Common myeloid progenitor, CD34-positive (primary cell): ENCODE measurements at regions not wholly inside any gene's neighbourhood (a gene's known extent, or its start where the extent isn't known, plus 50 kb on each side); places are given as distances from the start of the nearest gene placed in this dataset.

Experiments
- CTCF ChIA-PET: fragments of 350-600 bp; sonication (Branson Sonifier 250); formaldehyde crosslinking; loops from one replicate; lab custom pipeline; 2021; ENCODE audit warnings: antibody characterized with exemption; lab: Charles Lee
- POLR2A ChIA-PET: fragments of 350-600 bp; sonication (Branson Sonifier 250); formaldehyde crosslinking; loops from one replicate; lab custom pipeline; 2021; ENCODE audit warnings: antibody characterized with exemption; lab: Charles Lee
- DNase-seq, 3 donors: peaks; one replicate each; pipeline versions ENCODE4 v3.0.0 to v3.0.0-alpha.2; 2013
- H3K27ac ChIP-seq, 2 experiments: 1 replicate in 1 of 2; 2 replicates in 1 of 2; pipeline ENCODE4 v1.7.0; 2013; ENCODE audit warnings: inconsistent platforms in 2 of 2, low read length in 2 of 2, mild to moderate bottlenecking in 2 of 2, low read depth in 1 of 2, moderate library complexity in 1 of 2; ENCODE audit not compliant: severe bottlenecking in 2 of 2, insufficient read depth in 1 of 2, poor library complexity in 1 of 2
- H3K27me3 ChIP-seq, 5 experiments: replicated peaks in 2 of 5; 1 replicate in 3 of 5; 2 replicates in 2 of 5; pipeline versions ENCODE4 v1.6.1 to v1.7.0; 2013; ENCODE audit warnings: low read length in 4 of 5, mild to moderate bottlenecking in 2 of 5, moderate library complexity in 2 of 5, inconsistent platforms in 1 of 5; ENCODE audit not compliant: insufficient read depth in 5 of 5, control insufficient read depth in 4 of 5
- H3K36me3 ChIP-seq, 4 experiments: 1 replicate in 2 of 4; 2 replicates in 2 of 4; pipeline versions ENCODE4 v1.6.1 to v1.7.0; 2013; ENCODE audit warnings: low read length in 3 of 4, control low read depth in 1 of 4, mild to moderate bottlenecking in 1 of 4; ENCODE audit not compliant: control insufficient read depth in 4 of 4, insufficient read depth in 4 of 4
- H3K4me1 ChIP-seq, 4 experiments: 1 replicate in 3 of 4; 2 replicates in 1 of 4; pipeline versions ENCODE4 v1.6.1 to v1.7.1; 2013; ENCODE audit warnings: low read length in 3 of 4, mild to moderate bottlenecking in 3 of 4, control low read depth in 1 of 4, inconsistent platforms in 1 of 4, moderate library complexity in 1 of 4; ENCODE audit not compliant: control insufficient read depth in 4 of 4, insufficient read depth in 4 of 4; ENCODE audit errors: control extremely low read depth in 1 of 4
- H3K4me3 ChIP-seq, 7 experiments: 1 replicate in 4 of 7; 2 replicates in 3 of 7; pipeline versions ENCODE4 v1.5.1 to v1.7.0; 2013; ENCODE audit warnings: mild to moderate bottlenecking in 7 of 7, low read length in 6 of 7, moderate library complexity in 6 of 7, inconsistent platforms in 2 of 7, low read depth in 2 of 7, control low read depth in 1 of 7; ENCODE audit not compliant: insufficient read depth in 4 of 7, control insufficient read depth in 1 of 7; ENCODE audit errors: extremely low read depth in 1 of 7
- H3K9me3 ChIP-seq, 5 experiments: 1 replicate in 4 of 5; 2 replicates in 1 of 5; pipeline versions ENCODE4 v1.6.1 to v1.7.1; 2013; ENCODE audit warnings: low read length in 4 of 5, mild to moderate bottlenecking in 2 of 5, inconsistent platforms in 1 of 5, low read depth in 1 of 5, moderate library complexity in 1 of 5; ENCODE audit not compliant: control insufficient read depth in 4 of 5, insufficient read depth in 2 of 5; ENCODE audit errors: control extremely low read depth in 1 of 5
- WGBS: methylation state at CpG from one replicate; pipeline ENCODE4 v1.1.5; 2013; ENCODE audit not compliant: insufficient coverage; 5-methylcytosine and 5-hydroxymethylcytosine counted together

DNA sequence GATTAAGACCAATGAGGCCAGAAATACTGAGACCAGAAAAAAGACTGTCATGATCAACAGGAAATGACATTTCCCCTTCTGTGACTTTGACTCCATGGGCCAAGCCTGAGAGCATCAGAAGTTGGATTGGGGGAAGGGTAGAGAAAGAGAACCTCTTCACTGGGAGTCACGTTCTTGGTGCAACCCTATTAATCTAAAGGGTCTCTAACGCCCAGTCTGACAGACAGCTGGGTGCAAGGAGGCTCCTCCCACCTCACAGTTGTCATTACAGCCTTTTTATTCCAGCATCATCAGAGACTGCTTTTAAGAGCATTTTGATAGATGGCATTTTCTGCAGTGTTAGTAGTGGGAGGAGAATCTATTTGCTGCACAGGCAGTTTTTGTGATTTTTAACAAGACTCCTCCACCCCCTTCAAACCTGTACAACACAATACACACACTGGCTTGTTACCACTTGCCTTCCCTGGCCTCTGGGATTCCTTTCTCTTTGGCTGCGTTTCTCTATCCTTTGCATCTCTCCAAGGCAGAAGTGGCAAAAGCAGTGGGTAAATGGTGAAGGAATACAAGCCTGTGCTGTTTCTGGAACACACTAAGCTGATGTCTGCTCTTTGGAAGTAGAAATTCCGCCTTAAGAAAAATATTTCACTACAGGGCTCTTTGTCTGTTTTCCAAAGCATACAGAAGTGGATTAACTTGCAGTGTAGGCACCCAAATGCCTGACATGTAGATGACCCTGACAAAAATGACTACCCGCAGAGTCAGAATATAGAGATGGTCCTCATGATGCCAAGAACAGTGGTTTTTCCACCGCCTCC, 310.4 kb upstream of the ZNF608 start:
- DNase-seq: peak in 2 of 3 donors; percentile 5 to 8
- Histone ChIP-seq H3K27ac (no peak overlapping the region), H3K27me3 (no peaks in the 10 kb centered on the region), H3K9me3 (peaks cover 0 to 2% (median 0%) of the 10 kb centered on the region in 5 experiments), H3K4me1 (peaks cover 0 to 11% (median 1%) of the 10 kb centered on the region in 4 experiments), H3K36me3 (no peaks in the 10 kb centered on the region), H3K4me3 (no peak overlapping the region)
- ChIA-PET POLR2A (no interaction called here), CTCF (no interaction called here)
- 80% methylated on average over 3 of the region's 6 CpGs for WGBS

DNA sequence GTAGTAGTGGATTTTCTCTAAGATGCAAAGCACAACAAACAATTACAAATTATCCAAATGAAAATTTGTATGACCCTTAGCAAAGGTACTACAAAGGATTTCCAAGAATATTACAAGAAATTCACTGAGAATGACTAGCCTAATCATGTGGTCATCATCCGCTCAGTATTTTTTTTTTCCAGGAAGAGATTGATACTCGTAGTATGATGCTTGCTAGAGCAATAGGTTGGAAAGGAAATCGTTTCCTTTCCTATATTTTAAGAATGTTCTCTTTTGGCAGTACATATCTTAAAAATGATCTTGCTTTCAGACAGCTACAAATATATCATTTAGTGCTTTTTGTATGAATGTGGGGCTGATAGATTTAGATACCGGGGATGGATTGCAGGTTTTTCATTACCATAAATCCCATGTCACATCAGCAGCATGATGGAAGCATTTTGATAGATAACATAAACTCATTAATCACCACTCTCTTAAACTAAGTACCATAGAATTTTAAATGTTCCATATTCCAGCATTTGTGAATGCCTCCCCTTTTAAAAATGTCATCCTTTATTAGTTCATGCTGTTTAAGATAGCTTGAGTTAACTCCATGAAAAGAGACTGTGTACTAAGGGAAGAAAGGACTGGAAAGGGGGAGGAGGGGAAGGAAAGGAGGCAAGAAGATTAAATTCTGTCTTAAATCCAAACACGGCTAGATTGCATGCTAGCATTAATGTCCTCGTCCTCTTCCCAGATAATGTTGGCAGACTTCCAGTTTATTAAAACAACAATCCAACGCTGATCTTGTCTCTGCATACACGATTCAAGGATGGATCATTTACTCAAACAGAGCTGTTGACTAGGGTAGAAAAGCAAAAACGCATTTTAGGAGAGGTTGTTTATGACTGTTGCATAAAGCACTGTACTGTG, 311.7 kb upstream of the ZNF608 start:
- Histone ChIP-seq H3K27me3 (no peaks in the 10 kb centered on the region), H3K4me3 (no peak overlapping the region), H3K36me3 (no peaks in the 10 kb centered on the region), H3K9me3 (peaks cover 0 to 2% (median 0%) of the 10 kb centered on the region in 5 experiments), H3K27ac (no peak overlapping the region), H3K4me1 (peaks cover 0 to 11% (median 1%) of the 10 kb centered on the region in 4 experiments)
- WGBS: 100% methylated on average over 5 of the region's 9 CpGs
- CTCF ChIA-PET: no interaction called here
- no peak for DNase-seq
- POLR2A ChIA-PET: no interaction called here

DNA sequence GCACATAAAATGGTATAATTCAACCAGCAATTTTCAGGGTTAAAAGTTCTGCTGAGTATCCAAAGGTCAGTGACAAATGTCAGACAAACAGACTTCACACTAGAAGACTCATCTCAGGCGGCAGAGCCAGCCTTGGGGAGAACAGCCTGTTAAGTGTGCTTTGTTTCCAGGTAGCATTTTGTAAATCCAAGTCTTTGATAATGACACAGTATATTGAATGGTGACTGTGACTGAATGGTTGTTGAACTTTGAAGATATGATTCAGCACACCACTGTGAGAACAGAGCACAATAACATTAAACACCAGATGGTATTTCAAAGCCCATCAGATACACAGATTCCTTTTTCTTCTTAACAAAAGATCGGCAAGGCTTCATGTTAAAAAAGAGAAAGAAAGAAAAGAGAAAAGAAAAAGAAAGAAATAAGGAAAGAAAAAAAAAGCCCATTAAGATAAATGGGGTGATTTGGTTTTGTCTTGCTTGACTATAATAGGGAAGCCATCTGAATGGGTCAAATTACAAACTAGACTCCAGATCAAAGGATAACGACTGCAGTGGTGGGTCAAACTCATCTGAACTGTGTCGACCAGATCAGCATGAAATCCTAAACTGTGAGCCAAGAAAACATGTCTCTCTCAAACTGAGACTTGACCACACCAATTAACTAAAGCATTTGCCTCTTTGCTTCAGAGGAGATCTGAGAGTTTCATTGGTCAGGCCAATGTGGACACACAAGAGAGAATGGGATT, 313.0 kb upstream of the ZNF608 start:
- ChIA-PET CTCF (no interaction called here), POLR2A (no interaction called here)
- H3K4me3 ChIP-seq: no peak overlapping the region
- no peaks in the 10 kb centered on the region for H3K27me3 ChIP-seq
- 100% methylated on average over 3 of the region's 4 CpGs for WGBS
- no peak overlapping the region for H3K27ac ChIP-seq
- peaks cover 0 to 2% (median 0%) of the 10 kb centered on the region in 5 experiments for H3K9me3 ChIP-seq
- DNase-seq: no peak
- H3K36me3 ChIP-seq: no peaks in the 10 kb centered on the region
- H3K4me1 ChIP-seq: peaks cover 0 to 11% (median 1%) of the 10 kb centered on the region in 4 experiments

DNA sequence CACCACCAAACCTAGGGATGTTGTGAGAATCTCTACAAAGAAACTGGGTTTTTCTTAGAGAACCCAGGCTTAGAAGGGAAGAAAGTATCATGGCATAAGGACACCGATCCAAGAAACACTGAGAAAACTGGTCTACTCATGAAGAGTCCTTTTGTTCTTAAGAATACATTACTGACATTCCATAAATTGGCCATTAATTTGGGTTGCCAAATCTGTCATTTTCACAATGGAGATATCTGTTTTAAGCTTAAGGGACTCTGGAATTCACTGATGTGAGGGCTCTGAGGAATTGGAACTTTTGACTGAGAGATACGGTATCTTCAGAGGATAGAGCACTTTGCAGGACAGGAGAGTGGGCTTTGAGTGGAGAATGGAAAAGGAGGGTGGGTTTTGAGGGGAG, 315.3 kb upstream of the ZNF608 start:
- Histone ChIP-seq H3K9me3 (peaks cover 0 to 2% (median 0%) of the 10 kb centered on the region in 5 experiments), H3K4me3 (no peak overlapping the region), H3K27me3 (no peaks in the 10 kb centered on the region), H3K36me3 (no peaks in the 10 kb centered on the region), H3K4me1 (peaks cover 0 to 5% (median 0%) of the 10 kb centered on the region in 4 experiments), H3K27ac (no peak overlapping the region)
- ChIA-PET CTCF (interaction anchor here (1.0 kb wide), 1 partner anchor 10 kb away, joined by 3 read pairs; no protein-coding TSS in a partner anchor), POLR2A (no interaction called here)
- WGBS: 100% methylated on average over 2 of the region's 2 CpGs
- no peak for DNase-seq

DNA sequence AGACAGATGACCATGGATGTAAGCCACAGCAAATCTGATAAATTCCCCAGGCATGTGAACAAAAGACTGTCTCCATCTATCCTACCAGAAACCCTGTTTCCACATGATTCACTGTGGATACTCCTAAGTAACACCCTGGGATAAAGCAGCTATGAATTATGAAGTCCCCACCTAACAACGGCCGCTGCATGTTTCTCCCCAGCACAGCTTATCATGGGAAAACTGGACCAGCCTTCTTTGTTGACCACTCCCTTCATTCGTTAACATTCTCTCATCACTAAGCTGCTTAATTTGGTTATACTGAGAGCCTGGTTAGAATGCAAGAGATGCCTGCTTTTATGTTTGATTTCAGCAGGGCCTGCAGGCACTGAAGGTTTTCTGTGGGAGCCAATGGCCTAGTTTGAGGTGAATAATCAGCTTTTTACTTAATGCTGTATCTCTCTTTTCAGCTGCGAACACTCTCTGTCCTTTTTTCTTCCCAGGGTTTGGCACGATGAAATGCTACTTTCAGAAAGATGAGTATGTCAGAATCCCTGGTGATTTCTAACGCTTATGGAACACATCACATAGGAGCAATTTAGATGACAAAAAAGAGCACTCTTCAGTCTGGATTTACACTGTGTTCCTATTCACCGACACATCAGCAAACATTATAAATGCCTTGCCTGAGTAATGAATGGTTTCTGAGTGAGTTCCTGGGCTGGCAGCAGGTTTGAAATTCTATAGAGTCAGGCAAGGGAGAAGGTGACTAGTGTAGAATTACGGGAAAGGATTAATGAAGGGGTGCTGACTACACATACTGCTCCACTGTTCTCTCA, 318.4 kb upstream of the ZNF608 start:
- POLR2A ChIA-PET: no interaction called here
- CTCF ChIA-PET: no interaction called here
- H3K36me3 ChIP-seq: no peaks in the 10 kb centered on the region
- H3K4me1 ChIP-seq: no peaks in the 10 kb centered on the region
- no peak overlapping the region for H3K4me3 ChIP-seq
- no peak for DNase-seq
- no peak overlapping the region for H3K27ac ChIP-seq
- peaks cover 0 to 3% (median 0%) of the 10 kb centered on the region in 5 experiments for H3K9me3 ChIP-seq
- no peaks in the 10 kb centered on the region for H3K27me3 ChIP-seq
- WGBS: 98% methylated on average over 5 of the region's 8 CpGs

DNA sequence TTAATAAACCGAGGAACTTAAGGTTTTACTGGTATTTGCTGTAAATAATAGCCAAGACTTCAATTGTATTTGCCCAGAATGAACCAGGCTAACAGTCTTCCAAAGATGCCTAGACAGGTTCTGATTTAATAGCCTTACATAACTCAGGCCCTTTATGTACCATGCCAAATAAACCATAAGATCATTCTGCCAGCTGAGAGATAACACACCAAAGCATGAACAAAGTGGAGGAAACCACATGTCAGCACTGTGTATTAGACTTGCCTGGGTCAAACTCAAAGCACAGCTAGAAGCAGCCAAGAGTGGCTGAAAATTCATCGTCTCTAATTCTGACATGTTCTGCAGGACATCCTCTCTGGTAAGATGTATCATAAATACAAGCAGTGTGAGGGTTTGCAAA, 319.3 kb upstream of the ZNF608 start:
- no peaks in the 10 kb centered on the region for H3K27me3 ChIP-seq
- ChIA-PET CTCF (no interaction called here), POLR2A (no interaction called here)
- peaks cover 0 to 4% (median 0%) of the 10 kb centered on the region in 5 experiments for H3K9me3 ChIP-seq
- H3K36me3 ChIP-seq: no peaks in the 10 kb centered on the region
- DNase-seq: peak in 2 of 3 donors; percentile 2 to 10
- H3K4me3 ChIP-seq: no peak overlapping the region
- WGBS: no CpG with 5 or more reads among the region's 2 CpGs
- H3K27ac ChIP-seq: no peak overlapping the region
- no peaks in the 10 kb centered on the region for H3K4me1 ChIP-seq
